MG63 (cell line): ENCODE measurements at regions not wholly inside any gene's neighbourhood (a gene's known extent, or its start where the extent isn't known, plus 50 kb on each side); places are given as distances from the start of the nearest gene placed in this dataset.

Source experiments
- DNase-seq: peaks from one replicate; pipeline ENCODE4 v3.0.0-alpha.2; 2020
- H3K27me3 ChIP-seq: fragments of 250-450 bp; sonication (Bioruptor Pico); 2 replicates; pipeline ENCODE4 v1.5.1; 2020; ENCODE audit warnings: mild to moderate bottlenecking, moderate library complexity
- H3K36me3 ChIP-seq: fragments of 250-450 bp; sonication (Bioruptor Pico); 2 replicates; pipeline ENCODE4 v1.5.1; 2020; ENCODE audit warnings: mild to moderate bottlenecking, moderate library complexity
- H3K4me3 ChIP-seq: fragments of 250-450 bp; sonication (Bioruptor Pico); 2 replicates; pipeline ENCODE4 v1.5.1; 2020; ENCODE audit warnings: mild to moderate bottlenecking, moderate library complexity
- H3K9me3 ChIP-seq: fragments of 250-450 bp; sonication (Bioruptor Pico); 2 replicates; pipeline ENCODE4 v1.5.1; 2020; ENCODE audit warnings: mild to moderate bottlenecking, moderate library complexity

DNA sequence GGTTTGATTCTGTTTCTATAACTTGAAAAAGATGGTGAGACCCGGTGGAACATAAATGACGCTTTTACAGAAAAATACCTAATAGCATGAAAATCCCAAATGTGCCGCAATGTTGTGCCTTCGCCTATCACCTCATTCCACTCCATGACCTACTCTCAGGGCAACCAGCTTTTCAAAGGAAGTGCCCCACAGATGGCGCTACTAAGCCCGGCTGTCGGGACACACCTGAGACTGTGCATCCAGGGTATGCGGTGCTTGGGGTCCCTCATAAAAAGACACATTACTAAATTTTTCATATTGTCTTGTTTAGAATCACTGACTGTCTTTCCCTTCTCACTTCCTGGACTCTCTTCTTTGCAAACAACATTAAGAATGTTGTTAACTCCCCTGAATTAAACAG, 145.5 kb upstream of the RPS6KA2 start:
- no peak for DNase-seq
- no peak overlapping the region for H3K4me3 ChIP-seq
- H3K36me3 ChIP-seq = no peaks in the 10 kb centered on the region

GRCh38 chr6:166771701-166772100, 144.7 kb upstream of the RPS6KA2 start:
- Histone ChIP-seq H3K9me3 (no peaks in the 10 kb centered on the region), H3K27me3 (peaks cover 7% of the 10 kb centered on the region), H3K4me3 (no peak overlapping the region), H3K36me3 (no peaks in the 10 kb centered on the region)
- DNase-seq = no peak

More for the DNA sequence above, 145.5 kb upstream of the RPS6KA2 start:
- Histone ChIP-seq H3K9me3 (no peaks in the 10 kb centered on the region), H3K27me3 (peaks cover 7% of the 10 kb centered on the region)

GRCh38 chr6:166770216-166771116, 143.4 kb upstream of the RPS6KA2 start:
- Histone ChIP-seq H3K36me3 (no peaks in the 10 kb centered on the region), H3K27me3 (peaks cover 7% of the 10 kb centered on the region), H3K9me3 (no peaks in the 10 kb centered on the region), H3K4me3 (no peak overlapping the region)
- DNase-seq = no peak

DNA sequence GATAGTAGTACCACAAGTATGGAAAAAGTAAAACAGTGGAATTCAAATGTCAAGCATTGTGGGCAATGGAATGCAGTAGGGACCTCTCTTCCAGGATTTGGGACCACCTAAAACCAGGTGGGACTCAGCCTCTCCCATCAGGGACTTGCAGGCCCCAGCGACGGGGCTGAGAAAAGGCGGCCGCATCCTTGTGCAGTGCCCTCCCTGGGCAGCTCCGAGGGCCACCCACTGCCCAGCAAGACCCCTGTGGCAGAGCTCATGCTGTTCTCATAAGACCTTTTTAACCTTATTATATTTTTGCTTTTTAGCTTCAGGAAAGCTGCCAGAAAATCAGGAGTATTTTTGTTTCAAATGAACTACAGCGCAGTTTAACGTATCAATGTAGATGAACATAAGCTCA, 142.6 kb upstream of the RPS6KA2 start:
- Histone ChIP-seq H3K27me3 (peaks cover 6% of the 10 kb centered on the region; the same call in 1 of the 2 replicates), H3K9me3 (no peaks in the 10 kb centered on the region), H3K4me3 (no peak overlapping the region), H3K36me3 (no peaks in the 10 kb centered on the region)
- DNase-seq = no peak

GRCh38 chr6:166768761-166769160, 141.7 kb upstream of the RPS6KA2 start:
- Histone ChIP-seq H3K36me3 (no peaks in the 10 kb centered on the region), H3K27me3 (no peaks in the 10 kb centered on the region), H3K9me3 (no peaks in the 10 kb centered on the region), H3K4me3 (no peak overlapping the region)
- no peak for DNase-seq

DNA sequence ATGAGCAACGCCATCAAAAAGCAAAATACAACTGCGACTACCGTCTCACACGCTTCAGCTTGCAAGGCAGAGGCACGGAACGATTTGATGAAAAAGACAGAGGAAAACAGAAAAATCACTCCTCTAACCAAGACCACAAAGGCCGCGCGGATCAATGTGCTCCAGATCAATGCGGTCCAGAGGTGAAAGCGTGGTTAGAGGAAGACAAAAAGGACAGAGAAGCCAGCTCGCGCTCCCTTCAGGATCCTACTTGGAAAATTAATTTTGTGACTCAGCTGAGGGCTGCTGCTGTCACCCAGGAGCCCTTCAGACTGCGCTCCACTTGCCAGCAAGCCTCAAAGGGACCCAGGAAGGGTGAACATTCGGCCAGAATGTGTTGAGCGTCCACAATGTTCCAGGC, 140.2 kb upstream of the RPS6KA2 start:
- H3K9me3 ChIP-seq = no peaks in the 10 kb centered on the region
- H3K36me3 ChIP-seq = no peaks in the 10 kb centered on the region
- H3K4me3 ChIP-seq = no peak overlapping the region
- no peak for DNase-seq
- H3K27me3 ChIP-seq = no peaks in the 10 kb centered on the region

- no peaks in the 10 kb centered on the region for H3K27me3 ChIP-seq
- H3K4me3 ChIP-seq = no peak overlapping the region
- no peaks in the 10 kb centered on the region for H3K9me3 ChIP-seq
- no peak for DNase-seq
- no peaks in the 10 kb centered on the region for H3K36me3 ChIP-seq
Observed at GRCh38 chr6:166766769-166767168, 139.7 kb upstream of the RPS6KA2 start.

DNA sequence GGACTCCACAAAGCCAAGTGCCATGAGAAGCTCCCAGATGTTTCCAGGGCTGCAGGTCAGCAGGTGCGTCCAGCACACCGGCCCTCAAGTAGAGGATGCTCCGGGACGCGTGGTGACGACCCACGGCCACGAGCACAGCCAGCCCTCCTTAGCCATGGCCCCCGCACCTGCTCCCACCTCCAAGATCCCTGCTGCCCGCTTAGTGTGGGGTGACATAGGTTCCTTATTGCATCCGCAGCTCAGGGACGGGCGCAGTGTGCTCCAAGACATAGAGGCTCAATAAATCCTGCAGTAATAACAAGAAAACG, 138.1 kb upstream of the RPS6KA2 start:
- DNase-seq = no peak
- H3K9me3 ChIP-seq = no peaks in the 10 kb centered on the region
- H3K4me3 ChIP-seq = no peak overlapping the region
- no peaks in the 10 kb centered on the region for H3K36me3 ChIP-seq
- no peaks in the 10 kb centered on the region for H3K27me3 ChIP-seq

- no peaks in the 10 kb centered on the region for H3K9me3 ChIP-seq
- no peak overlapping the region for H3K4me3 ChIP-seq
- no peaks in the 10 kb centered on the region for H3K36me3 ChIP-seq
- no peak for DNase-seq
- H3K27me3 ChIP-seq = no peaks in the 10 kb centered on the region
Observed at GRCh38 chr6:166764473-166765233, 137.6 kb upstream of the RPS6KA2 start.

DNA sequence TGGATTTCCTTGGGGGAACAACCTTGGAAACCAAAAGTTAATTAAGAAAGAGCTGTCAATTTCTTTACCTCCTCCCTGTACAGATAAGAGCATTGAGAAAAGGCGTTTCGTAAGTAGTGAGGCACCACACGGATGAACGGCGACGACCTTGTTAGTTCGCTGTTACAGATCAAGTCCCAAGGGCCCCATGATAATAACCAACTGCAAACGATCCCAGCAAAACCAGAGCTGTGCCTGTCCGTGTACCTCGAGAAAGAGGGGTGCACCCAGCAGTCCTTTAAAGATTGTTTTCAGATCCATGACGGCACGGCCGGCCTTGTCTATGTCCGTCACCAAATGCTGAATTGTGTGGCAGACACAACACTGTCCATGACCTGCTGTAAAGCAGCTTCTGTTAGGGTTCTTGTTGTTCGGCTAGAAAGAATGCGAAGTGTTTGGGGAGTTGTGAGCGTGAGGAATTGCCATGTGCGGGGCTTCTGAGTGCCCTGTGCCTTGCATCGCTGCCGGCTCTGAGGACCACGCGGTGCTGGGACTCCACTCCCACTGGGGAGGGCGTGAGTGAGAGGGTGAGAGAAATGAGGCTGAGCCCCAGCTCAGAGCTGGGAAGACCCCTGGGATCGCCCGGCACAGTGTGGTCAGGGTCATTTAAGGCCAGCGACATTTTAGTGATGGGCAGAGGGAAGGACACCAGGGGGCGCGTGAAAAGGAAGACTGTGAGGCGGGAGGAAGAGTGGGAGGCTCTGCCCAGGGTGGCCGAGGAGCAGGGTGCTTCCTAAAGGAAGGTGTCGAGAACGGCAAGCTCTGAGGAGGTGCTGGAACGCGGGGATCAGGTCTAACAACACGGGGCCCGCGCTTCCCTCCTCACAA, 136.8 kb upstream of the RPS6KA2 start:
- Histone ChIP-seq H3K4me3 (no peak overlapping the region), H3K36me3 (no peaks in the 10 kb centered on the region), H3K27me3 (no peaks in the 10 kb centered on the region), H3K9me3 (no peaks in the 10 kb centered on the region)
- DNase-seq = no peak

DNA sequence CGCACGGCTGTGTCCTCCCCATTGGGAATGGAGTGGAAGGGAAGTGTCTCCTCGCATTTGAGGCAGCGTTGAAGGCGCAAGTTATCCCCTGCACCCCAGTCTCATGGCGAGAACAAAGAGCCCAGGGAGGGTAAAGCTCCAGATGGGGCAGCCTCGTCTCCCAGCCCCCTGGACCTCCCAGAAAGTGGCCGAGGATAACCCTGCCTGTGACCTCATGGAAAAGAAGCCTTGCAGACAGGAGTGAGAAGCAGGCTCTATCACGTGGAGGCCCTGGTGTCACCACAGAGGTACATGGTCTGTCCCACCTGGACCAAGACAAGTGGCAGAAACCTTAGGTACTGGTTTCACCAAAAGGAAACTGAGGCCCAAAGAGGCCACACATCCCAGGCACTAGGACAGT, 134.8 kb upstream of the RPS6KA2 start:
- Histone ChIP-seq H3K9me3 (no peaks in the 10 kb centered on the region), H3K4me3 (no peak overlapping the region), H3K36me3 (no peaks in the 10 kb centered on the region), H3K27me3 (no peaks in the 10 kb centered on the region)
- no peak for DNase-seq

GRCh38 chr6:166760288-166760687, 133.2 kb upstream of the RPS6KA2 start:
- Histone ChIP-seq H3K27me3 (no peaks in the 10 kb centered on the region), H3K4me3 (no peak overlapping the region), H3K9me3 (no peaks in the 10 kb centered on the region), H3K36me3 (no peaks in the 10 kb centered on the region)
- no peak for DNase-seq

- no peaks in the 10 kb centered on the region for H3K9me3 ChIP-seq
- no peak for DNase-seq
- no peak overlapping the region for H3K4me3 ChIP-seq
- no peaks in the 10 kb centered on the region for H3K36me3 ChIP-seq
- no peaks in the 10 kb centered on the region for H3K27me3 ChIP-seq
Observed at GRCh38 chr6:166758136-166758704, 131.2 kb upstream of the RPS6KA2 start.

- no peak for DNase-seq
- Histone ChIP-seq H3K9me3 (no peaks in the 10 kb centered on the region), H3K4me3 (no peak overlapping the region), H3K36me3 (no peaks in the 10 kb centered on the region), H3K27me3 (no peaks in the 10 kb centered on the region)
Observed at GRCh38 chr6:166757232-166758135, 130.4 kb upstream of the RPS6KA2 start.

- Histone ChIP-seq H3K9me3 (no peaks in the 10 kb centered on the region), H3K4me3 (no peak overlapping the region), H3K36me3 (no peaks in the 10 kb centered on the region), H3K27me3 (no peaks in the 10 kb centered on the region)
- DNase-seq = no peak
Observed at GRCh38 chr6:166754218-166755030, 127.4 kb upstream of the RPS6KA2 start.
